WERI-Rb-1 (cell line): ENCODE measurements at regions not wholly inside any gene's neighbourhood (a gene's known extent, or its start where the extent isn't known, plus 50 kb on each side); places are given as distances from the start of the nearest gene placed in this dataset.

ENCODE experiments used
- DNase-seq: peaks from one replicate; pipeline ENCODE4 v3.0.0-alpha.2; 2020
- H3K27ac ChIP-seq: fragments of 250-450 bp; sonication (Bioruptor Pico); 2 replicates; pipeline ENCODE4 v1.5.1; 2020; ENCODE audit warnings: mild to moderate bottlenecking, moderate library complexity
- H3K27me3 ChIP-seq: fragments of 250-450 bp; sonication (Bioruptor Pico); 2 replicates; pipeline ENCODE4 v1.5.1; 2021; ENCODE audit warnings: mild to moderate bottlenecking, low read depth, moderate library complexity; ENCODE audit not compliant: insufficient read depth, severe bottlenecking
- H3K36me3 ChIP-seq: fragments of 250-450 bp; sonication (Bioruptor Pico); 2 replicates; pipeline ENCODE4 v1.5.1; 2020; ENCODE audit warnings: mild to moderate bottlenecking, moderate library complexity
- H3K4me3 ChIP-seq: 2 replicates; pipeline ENCODE4 v1.5.1; 2011; ENCODE audit warnings: low read depth, mild to moderate bottlenecking, control low read depth, low read length
- H3K9me3 ChIP-seq: fragments of 250-450 bp; sonication (Bioruptor Pico); 2 replicates; pipeline ENCODE4 v1.5.1; 2021; ENCODE audit warnings: mild to moderate bottlenecking, moderate library complexity; ENCODE audit not compliant: severe bottlenecking
- TF ChIP-seq, protein P1 (sequence below): IDR thresholded peaks from 2 replicates; pipeline ENCODE4 v1.5.1; 2011; ENCODE audit warnings: low read depth, mild to moderate bottlenecking, control low read depth, inconsistent platforms, low read length

GRCh38 chr5:63055421-63055820 is 476.8 kb downstream of the LRRC70 start:
- Histone ChIP-seq H3K27me3 (no peaks in the 10 kb centered on the region), H3K4me3 (no peak overlapping the region), H3K36me3 (no peaks in the 10 kb centered on the region), H3K9me3 (no peaks in the 10 kb centered on the region), H3K27ac (no peak overlapping the region)
- TF ChIP-seq, protein P1, sequence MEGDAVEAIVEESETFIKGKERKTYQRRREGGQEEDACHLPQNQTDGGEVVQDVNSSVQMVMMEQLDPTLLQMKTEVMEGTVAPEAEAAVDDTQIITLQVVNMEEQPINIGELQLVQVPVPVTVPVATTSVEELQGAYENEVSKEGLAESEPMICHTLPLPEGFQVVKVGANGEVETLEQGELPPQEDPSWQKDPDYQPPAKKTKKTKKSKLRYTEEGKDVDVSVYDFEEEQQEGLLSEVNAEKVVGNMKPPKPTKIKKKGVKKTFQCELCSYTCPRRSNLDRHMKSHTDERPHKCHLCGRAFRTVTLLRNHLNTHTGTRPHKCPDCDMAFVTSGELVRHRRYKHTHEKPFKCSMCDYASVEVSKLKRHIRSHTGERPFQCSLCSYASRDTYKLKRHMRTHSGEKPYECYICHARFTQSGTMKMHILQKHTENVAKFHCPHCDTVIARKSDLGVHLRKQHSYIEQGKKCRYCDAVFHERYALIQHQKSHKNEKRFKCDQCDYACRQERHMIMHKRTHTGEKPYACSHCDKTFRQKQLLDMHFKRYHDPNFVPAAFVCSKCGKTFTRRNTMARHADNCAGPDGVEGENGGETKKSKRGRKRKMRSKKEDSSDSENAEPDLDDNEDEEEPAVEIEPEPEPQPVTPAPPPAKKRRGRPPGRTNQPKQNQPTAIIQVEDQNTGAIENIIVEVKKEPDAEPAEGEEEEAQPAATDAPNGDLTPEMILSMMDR, result no peak
- DNase-seq, result no peak

- no peaks in the 10 kb centered on the region for H3K27me3 ChIP-seq
- no peaks in the 10 kb centered on the region for H3K9me3 ChIP-seq
- H3K27ac ChIP-seq, result no peak overlapping the region
- TF ChIP-seq, protein P1, result no peak
- no peaks in the 10 kb centered on the region for H3K36me3 ChIP-seq
- no peak overlapping the region for H3K4me3 ChIP-seq
- DNase-seq, result no peak
These were observed 474.5 kb downstream of the LRRC70 start for GRCh38 chr5:63053019-63053638.

DNA sequence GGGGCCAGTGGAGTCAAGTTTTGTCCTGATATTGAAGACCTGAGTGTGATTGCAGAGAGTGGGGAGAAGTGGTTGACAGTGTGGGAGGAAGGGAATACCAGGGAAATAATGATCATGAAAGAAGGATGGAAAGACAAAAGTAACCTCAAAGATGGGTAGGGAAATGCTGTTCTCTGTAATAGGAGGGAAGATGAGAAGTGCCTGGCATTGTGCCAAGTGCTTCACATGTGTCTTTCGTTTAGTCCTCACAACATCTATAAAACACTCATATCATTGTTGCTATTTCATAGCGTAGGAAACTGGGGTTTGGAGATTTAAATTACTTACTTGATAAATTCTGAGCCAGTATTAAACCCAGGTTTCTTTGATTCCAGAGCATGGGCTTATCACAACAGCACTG is 472.3 kb downstream of the LRRC70 start:
- TF ChIP-seq, protein P1, result no peak
- H3K27me3 ChIP-seq, result no peaks in the 10 kb centered on the region
- no peaks in the 10 kb centered on the region for H3K9me3 ChIP-seq
- no peak overlapping the region for H3K27ac ChIP-seq
- H3K4me3 ChIP-seq, result no peak overlapping the region
- DNase-seq, result no peak
- no peaks in the 10 kb centered on the region for H3K36me3 ChIP-seq

GRCh38 chr5:63049935-63050334 is 471.3 kb downstream of the LRRC70 start:
- H3K27ac ChIP-seq, result no peak overlapping the region
- no peak for DNase-seq
- TF ChIP-seq, protein P1, result no peak
- no peaks in the 10 kb centered on the region for H3K36me3 ChIP-seq
- no peak overlapping the region for H3K4me3 ChIP-seq
- H3K9me3 ChIP-seq, result no peaks in the 10 kb centered on the region
- H3K27me3 ChIP-seq, result no peaks in the 10 kb centered on the region

DNA sequence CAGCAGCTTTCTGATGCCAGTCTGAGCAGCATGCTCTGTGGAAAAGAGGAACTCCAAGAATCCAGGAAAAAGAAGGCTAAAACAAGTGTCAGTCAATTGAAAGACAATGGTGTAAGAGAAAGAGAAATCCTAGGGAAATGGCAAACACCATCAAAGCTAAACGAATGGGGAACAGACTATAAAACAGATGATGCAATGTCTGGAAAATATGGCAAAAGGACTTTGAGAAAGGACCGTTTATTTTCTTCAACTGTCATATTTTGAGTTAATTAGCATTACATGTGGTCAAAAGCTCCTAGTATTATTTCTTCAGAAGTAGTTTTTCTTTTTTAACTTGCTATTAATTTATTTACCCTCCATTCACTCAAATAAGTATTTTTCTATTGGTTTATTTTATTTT is 465.2 kb downstream of the LRRC70 start:
- no peaks in the 10 kb centered on the region for H3K9me3 ChIP-seq
- no peak for DNase-seq

GRCh38 chr5:63032343-63032742 is 453.7 kb downstream of the LRRC70 start:
- no peak for DNase-seq

More for the DNA sequence above, 465.2 kb downstream of the LRRC70 start:
- Histone ChIP-seq H3K27ac (no peak overlapping the region), H3K4me3 (no peak overlapping the region), H3K36me3 (no peaks in the 10 kb centered on the region), H3K27me3 (no peaks in the 10 kb centered on the region)
- TF ChIP-seq, protein P1, result no peak

More at GRCh38 chr5:63032343-63032742, 453.7 kb downstream of the LRRC70 start:
- TF ChIP-seq, protein P1, result no peak
- Histone ChIP-seq H3K27me3 (no peaks in the 10 kb centered on the region), H3K27ac (no peak overlapping the region), H3K4me3 (no peak overlapping the region), H3K36me3 (no peaks in the 10 kb centered on the region), H3K9me3 (peaks cover 14% of the 10 kb centered on the region)
